Type B pancreatic cell (in vitro differentiated cells): ENCODE measurements at regions not wholly inside any gene's neighbourhood (a gene's known extent, or its start where the extent isn't known, plus 50 kb on each side); places are given as distances from the start of the nearest gene placed in this dataset.

ENCODE experiments used
- DNase-seq: peaks from one replicate; pipeline ENCODE4 v3.0.0; 2021; ENCODE audit warnings: mixed read lengths; ENCODE audit not compliant: unreplicated experiment; ENCODE audit errors: extremely low spot score
- H3K27ac Mint-ChIP-seq: 2 replicates; pipeline ENCODE4 v1.8.0; 2021; ENCODE audit warnings: mild to moderate bottlenecking, mixed read lengths
- H3K27me3 Mint-ChIP-seq: 2 replicates; pipeline ENCODE4 v1.8.0; 2021; ENCODE audit warnings: mixed read lengths
- H3K36me3 Mint-ChIP-seq: 2 replicates; pipeline ENCODE4 v1.8.0; 2021; ENCODE audit warnings: mixed read lengths
- H3K4me1 Mint-ChIP-seq: one replicate; pipeline ENCODE4 v1.8.0; 2021; ENCODE audit warnings: mixed read lengths; ENCODE audit not compliant: unreplicated experiment
- H3K4me3 Mint-ChIP-seq: 2 replicates; pipeline ENCODE4 v1.8.0; 2021; ENCODE audit warnings: mild to moderate bottlenecking, mixed read lengths
- H3K9me3 Mint-ChIP-seq: 2 replicates; pipeline ENCODE4 v1.8.0; 2021; ENCODE audit warnings: mixed read lengths
- TF ChIP-seq, protein P1 (sequence below): fragments of 200-600 bp; sonication (generic); conservative IDR thresholded peaks from 2 replicates; pipeline ENCODE4 v1.5.0; 2021; ENCODE audit warnings: antibody characterized with exemption, mild to moderate bottlenecking

DNA sequence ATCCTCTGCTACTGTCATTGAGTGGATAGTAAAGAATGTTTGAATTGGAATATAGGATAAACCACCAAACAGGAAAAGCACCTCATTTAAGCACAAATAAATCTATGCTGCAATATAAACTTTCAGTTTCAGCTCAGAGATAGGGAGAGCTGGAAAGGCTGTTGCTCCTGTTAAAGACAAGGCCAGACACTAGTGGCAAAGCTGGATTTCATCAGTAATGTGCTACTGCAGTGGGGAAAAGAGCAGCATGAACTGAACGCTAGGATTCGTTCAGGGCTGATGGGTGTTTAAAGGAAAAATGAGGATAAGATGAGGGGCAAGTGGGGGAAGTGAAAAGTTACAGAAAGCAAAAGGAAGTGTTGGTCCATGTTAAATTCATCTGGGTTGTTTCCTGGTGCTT, 775.4 kb upstream of the COBL start:
- H3K4me3 Mint-ChIP-seq = no peak overlapping the region
- H3K27me3 Mint-ChIP-seq = peaks cover 9% of the 10 kb centered on the region
- no peak for DNase-seq
- TF ChIP-seq, protein P1, sequence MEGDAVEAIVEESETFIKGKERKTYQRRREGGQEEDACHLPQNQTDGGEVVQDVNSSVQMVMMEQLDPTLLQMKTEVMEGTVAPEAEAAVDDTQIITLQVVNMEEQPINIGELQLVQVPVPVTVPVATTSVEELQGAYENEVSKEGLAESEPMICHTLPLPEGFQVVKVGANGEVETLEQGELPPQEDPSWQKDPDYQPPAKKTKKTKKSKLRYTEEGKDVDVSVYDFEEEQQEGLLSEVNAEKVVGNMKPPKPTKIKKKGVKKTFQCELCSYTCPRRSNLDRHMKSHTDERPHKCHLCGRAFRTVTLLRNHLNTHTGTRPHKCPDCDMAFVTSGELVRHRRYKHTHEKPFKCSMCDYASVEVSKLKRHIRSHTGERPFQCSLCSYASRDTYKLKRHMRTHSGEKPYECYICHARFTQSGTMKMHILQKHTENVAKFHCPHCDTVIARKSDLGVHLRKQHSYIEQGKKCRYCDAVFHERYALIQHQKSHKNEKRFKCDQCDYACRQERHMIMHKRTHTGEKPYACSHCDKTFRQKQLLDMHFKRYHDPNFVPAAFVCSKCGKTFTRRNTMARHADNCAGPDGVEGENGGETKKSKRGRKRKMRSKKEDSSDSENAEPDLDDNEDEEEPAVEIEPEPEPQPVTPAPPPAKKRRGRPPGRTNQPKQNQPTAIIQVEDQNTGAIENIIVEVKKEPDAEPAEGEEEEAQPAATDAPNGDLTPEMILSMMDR = no peak
- H3K36me3 Mint-ChIP-seq = no peaks in the 10 kb centered on the region
- H3K9me3 Mint-ChIP-seq = peaks cover 10% of the 10 kb centered on the region
- no peak overlapping the region for H3K27ac Mint-ChIP-seq
- H3K4me1 Mint-ChIP-seq = peaks cover 9% of the 10 kb centered on the region

GRCh38 chr7:52091101-52091500, 774.5 kb upstream of the COBL start:
- TF ChIP-seq, protein P1 = no peak
- peaks cover 9% of the 10 kb centered on the region for H3K4me1 Mint-ChIP-seq
- peaks cover 9% of the 10 kb centered on the region for H3K27me3 Mint-ChIP-seq
- H3K36me3 Mint-ChIP-seq = no peaks in the 10 kb centered on the region
- H3K27ac Mint-ChIP-seq = no peak overlapping the region
- DNase-seq = no peak
- H3K4me3 Mint-ChIP-seq = no peak overlapping the region
- H3K9me3 Mint-ChIP-seq = peaks cover 7% of the 10 kb centered on the region

DNA sequence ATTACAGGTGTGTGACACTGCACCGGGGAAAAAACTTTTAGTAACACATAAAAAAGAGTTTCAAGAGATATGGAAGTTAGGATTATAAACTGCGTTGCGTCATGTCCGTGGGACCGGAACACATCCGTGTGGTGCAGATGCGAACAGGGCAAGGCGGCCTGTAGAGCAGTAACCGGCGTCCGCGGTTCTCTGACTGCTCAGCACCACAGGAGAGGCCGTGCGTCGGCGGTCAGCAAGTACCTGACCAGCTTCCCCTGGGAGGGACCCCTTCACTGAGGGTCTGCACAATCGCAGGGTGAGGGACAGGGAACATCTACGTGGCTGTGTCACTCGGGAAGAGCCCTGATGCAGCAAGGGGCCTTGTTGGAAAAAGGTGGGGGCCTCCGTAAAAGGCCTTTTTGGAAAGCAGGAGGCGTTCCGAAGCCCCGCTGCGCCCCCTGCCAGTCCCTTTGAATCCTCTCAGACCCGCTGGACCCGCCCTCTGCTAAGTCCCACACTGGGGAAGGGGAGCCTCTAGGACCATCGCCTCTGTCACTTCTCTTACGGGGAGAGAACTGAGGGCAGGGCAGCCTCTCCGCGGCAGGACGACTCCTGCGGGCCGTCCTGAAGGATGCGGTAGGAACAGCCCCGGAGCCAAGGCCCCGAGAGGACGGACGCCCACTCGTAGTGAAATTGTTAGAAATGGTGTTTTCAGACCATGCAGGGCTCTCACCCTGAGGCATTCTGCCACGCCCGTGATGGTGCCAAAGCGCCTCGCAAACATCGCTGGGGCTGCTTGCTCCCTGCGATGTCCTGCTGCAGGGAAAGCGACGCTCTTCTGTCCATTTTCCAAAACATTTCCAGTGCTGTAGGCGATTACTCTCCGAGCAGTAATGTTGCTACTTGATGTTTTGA, 771.6 kb upstream of the COBL start:
- TF ChIP-seq, protein P1 = peak; percentile 57

GRCh38 chr7:52085610-52086009, 769.0 kb upstream of the COBL start:
- DNase-seq = no peak
- no peaks in the 10 kb centered on the region for H3K9me3 Mint-ChIP-seq
- no peak overlapping the region for H3K27ac Mint-ChIP-seq
- TF ChIP-seq, protein P1 = no peak
- no peak overlapping the region for H3K4me3 Mint-ChIP-seq
- no peaks in the 10 kb centered on the region for H3K4me1 Mint-ChIP-seq
- no peaks in the 10 kb centered on the region for H3K36me3 Mint-ChIP-seq
- peaks cover 15% of the 10 kb centered on the region for H3K27me3 Mint-ChIP-seq

More for the DNA sequence above, 771.6 kb upstream of the COBL start:
- Mint-ChIP-seq H3K36me3 (no peaks in the 10 kb centered on the region), H3K4me1 (peaks cover 9% of the 10 kb centered on the region), H3K27me3 (peaks cover 15% of the 10 kb centered on the region), H3K4me3 (peak overlapping the region; percentile 64), H3K9me3 (no peaks in the 10 kb centered on the region), H3K27ac (peak overlapping the region; percentile 31)
- no peak for DNase-seq

DNA sequence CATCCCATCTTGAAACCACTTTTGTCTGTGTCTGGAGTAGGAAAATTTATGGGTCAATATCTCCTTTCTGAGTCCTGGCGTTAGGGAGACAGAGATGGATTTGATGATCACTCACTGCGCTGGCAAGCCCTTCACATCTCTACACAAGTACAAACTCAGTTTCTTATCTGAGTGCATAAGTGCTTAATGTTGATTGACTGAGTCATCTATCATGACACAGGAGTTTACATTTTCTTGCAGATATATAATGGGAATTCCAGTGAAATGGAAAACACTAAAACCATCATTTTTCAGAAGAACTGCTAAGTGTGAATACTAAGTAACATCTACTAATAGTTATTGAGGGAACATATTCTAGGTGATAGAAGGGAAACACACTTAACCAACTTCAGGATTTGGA, 763.9 kb upstream of the COBL start:
- no peak overlapping the region for H3K4me3 Mint-ChIP-seq
- no peaks in the 10 kb centered on the region for H3K36me3 Mint-ChIP-seq
- no peaks in the 10 kb centered on the region for H3K4me1 Mint-ChIP-seq
- TF ChIP-seq, protein P1 = no peak
- no peaks in the 10 kb centered on the region for H3K27me3 Mint-ChIP-seq
- no peak for DNase-seq
- H3K9me3 Mint-ChIP-seq = no peaks in the 10 kb centered on the region
- no peak overlapping the region for H3K27ac Mint-ChIP-seq
